Activated T-helper 17 cell treated with anti-CD3 and anti-CD28 coated beads, Interleukin-2, amount 50 U/mL, for 72 hours (primary cell): ENCODE measurements at regions not wholly inside any gene's neighbourhood (a gene's known extent, or its start where the extent isn't known, plus 50 kb on each side); places are given as distances from the start of the nearest gene placed in this dataset.

ENCODE experiments used
- ATAC-seq: fragments of 150-1000 bp; cut with Tn5 transposase; replicated peaks from 2 replicates; pipeline ENCODE4 v1.10.0; 2021; ENCODE audit warnings: mild to moderate bottlenecking, moderate library complexity
- H3K27ac Mint-ChIP-seq: one replicate; pipeline ENCODE4 v1.8.0; 2022; ENCODE audit warnings: mixed read lengths
- H3K27me3 Mint-ChIP-seq: one replicate; pipeline ENCODE4 v1.8.0; 2022; ENCODE audit warnings: mixed read lengths
- H3K36me3 Mint-ChIP-seq: one replicate; pipeline ENCODE4 v1.8.0; 2022; ENCODE audit warnings: low read depth, mild to moderate bottlenecking, mixed read lengths
- H3K4me1 Mint-ChIP-seq: one replicate; pipeline ENCODE4 v1.8.0; 2022; ENCODE audit warnings: mixed read lengths
- H3K4me3 Mint-ChIP-seq: one replicate; pipeline ENCODE4 v1.8.0; 2022; ENCODE audit warnings: mild to moderate bottlenecking, mixed read lengths
- H3K9me3 Mint-ChIP-seq: one replicate; pipeline ENCODE4 v1.8.0; 2022; ENCODE audit warnings: mixed read lengths

DNA sequence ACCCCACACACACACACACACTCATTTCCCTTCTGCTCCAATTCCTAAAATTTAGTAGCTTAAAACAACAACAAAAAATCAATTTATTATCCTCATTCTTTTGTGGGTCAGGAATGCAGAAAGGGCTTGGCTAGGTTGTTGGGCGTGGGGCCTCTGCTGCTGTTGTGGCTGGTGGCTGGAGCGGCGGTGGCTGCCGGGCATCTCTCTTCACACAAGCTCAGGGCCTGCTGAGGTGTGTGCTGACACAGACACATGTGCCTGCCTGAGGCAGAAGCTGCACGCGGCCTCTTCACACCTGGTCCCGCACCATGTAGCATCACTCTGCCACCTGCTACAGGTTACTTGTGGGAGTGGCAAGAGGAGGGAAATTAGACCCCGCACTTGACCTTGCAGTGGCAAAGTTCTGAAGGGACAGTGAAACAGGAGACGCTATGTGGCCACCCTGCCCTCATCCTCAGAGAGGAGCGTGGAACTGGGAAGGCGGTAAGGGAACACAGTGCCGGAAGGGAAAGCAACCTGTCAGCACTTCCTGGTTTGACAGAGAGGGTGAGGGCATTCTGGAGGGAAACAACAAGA, 64.0 kb upstream of the PRR20G start:
- Mint-ChIP-seq H3K27me3 (peaks cover 21% of the 10 kb centered on the region), H3K36me3 (no peaks in the 10 kb centered on the region), H3K4me3 (no peak overlapping the region), H3K4me1 (no peaks in the 10 kb centered on the region), H3K27ac (no peak overlapping the region), H3K9me3 (no peaks in the 10 kb centered on the region)
- no peak for ATAC-seq

DNA sequence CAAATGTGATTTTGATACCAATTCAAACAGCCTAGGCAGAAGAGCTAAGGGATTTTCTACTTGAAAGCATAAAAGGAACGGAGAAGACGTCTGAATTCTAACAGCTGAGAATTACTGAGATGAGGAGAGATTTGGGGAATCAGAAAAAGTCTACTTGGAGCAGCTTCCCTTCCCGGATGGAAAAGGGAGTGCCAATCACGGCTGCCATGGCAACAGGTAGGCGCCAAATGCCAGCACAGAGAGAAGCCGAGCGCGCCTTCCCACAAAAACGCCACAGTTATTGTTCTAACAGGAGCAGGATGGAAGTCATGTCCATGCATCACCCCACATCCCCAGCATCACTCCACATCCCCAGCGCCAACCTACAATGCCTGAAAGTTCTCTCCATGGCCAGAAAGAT, 63.5 kb upstream of the PRR20G start:
- H3K9me3 Mint-ChIP-seq: no peaks in the 10 kb centered on the region
- H3K36me3 Mint-ChIP-seq: no peaks in the 10 kb centered on the region
- H3K27me3 Mint-ChIP-seq: peaks cover 26% of the 10 kb centered on the region
- ATAC-seq: no peak
- H3K27ac Mint-ChIP-seq: no peak overlapping the region
- H3K4me1 Mint-ChIP-seq: no peaks in the 10 kb centered on the region
- H3K4me3 Mint-ChIP-seq: no peak overlapping the region

DNA sequence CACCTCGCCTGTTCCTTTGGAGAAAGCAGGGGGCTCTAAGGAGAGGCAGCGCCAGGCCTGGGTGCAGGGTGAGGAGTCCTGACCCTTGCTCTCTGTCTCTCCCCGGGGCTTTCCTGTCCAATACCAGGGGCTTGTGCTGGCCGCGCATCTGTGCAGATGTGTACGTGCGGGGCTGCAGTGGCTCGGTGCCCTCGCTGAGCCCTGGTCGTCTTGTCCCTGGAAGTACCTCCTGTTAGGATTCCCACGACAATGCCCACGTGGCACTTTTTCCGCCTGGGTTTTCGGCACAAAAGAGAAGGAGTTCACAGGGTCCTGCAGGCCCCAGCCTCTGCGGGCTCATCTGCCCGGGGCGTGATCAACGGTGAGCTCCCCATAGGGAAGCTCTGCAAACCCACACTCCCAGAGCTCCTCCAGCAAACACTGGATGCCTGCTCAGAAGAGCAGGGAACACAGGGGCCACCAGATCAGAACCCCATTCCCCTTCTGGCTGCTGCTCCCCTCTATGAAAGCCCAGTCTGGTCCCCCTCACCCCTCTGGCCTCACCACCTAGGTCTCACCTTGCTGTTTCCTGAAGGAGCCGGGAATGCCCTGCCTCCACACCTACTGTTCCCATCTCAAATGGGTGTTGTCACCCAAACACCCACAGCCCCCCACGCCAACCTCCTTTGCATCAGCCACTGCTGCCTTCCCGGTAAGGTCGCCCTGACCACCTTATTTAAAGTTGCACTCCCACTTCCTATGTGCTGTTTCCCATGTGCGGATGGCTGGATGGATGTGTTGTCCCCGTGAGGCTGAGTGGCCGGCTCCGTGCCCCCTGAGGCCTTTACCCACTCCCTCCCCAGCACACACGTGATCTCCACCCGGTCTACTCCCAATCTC, 62.6 kb upstream of the PRR20G start:
- Mint-ChIP-seq H3K4me3 (no peak overlapping the region), H3K4me1 (no peaks in the 10 kb centered on the region), H3K27me3 (peaks cover 26% of the 10 kb centered on the region), H3K27ac (no peak overlapping the region), H3K9me3 (no peaks in the 10 kb centered on the region), H3K36me3 (no peaks in the 10 kb centered on the region)
- no peak for ATAC-seq

DNA sequence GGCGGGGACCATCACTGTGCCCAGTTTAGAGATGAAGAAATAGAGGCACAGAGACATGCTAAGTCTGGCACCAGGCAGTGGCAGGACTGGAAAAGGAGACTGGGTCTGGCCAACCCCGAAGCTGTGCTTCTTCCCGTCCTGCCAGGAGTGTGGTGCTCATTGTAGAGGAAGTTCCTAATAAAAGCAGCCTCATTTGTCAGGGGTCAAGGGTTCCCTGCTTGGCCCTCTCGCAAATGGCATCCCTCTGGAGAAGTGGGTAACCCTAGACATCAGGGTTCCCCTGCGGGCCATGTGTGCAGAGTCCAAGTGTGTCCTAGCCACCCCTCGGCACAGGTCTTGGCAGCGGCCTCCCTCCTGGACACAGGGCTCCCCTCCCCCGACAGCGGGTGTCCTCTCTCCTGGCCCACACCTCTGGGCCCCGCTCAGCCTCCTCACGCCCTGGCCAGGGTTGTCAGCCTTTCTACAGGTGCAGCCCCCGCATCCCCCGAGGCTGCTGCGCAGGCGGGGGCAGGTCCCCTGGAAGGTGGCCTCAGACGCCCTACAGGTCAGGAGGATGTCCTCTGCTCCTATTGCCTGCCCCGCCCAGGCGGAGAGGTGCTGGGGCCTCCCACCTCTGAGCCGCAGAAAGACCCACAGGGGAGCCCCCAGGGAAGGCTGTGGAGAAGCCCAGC, 61.8 kb upstream of the PRR20G start:
- no peak overlapping the region for H3K27ac Mint-ChIP-seq
- peaks cover 27% of the 10 kb centered on the region for H3K27me3 Mint-ChIP-seq
- no peak overlapping the region for H3K4me3 Mint-ChIP-seq
- no peaks in the 10 kb centered on the region for H3K4me1 Mint-ChIP-seq
- ATAC-seq: no peak
- H3K36me3 Mint-ChIP-seq: no peaks in the 10 kb centered on the region
- no peaks in the 10 kb centered on the region for H3K9me3 Mint-ChIP-seq

DNA sequence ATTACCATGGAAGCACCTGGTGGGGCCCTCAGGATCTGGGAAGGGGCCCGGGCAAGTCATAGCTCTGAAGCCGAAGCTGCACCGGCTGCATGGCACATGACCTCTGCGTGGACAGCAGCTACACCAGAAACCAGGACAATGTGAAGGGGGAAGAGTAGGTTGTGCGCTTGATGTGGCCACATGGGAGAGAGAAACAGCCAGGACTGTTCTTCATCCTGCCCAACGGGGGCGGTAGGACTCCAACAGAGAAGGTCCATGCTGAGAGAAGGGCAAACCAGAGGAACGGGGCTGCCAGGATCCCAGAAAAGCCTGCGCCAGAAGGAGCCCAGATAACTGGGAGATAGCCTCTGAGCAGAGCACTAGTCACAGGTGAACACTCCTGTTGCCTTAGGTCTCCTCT, 54.9 kb upstream of the PRR20G start:
- peaks cover 4% of the 10 kb centered on the region for H3K9me3 Mint-ChIP-seq
- no peak overlapping the region for H3K27ac Mint-ChIP-seq
- H3K4me1 Mint-ChIP-seq: no peaks in the 10 kb centered on the region
- no peaks in the 10 kb centered on the region for H3K36me3 Mint-ChIP-seq
- ATAC-seq: no peak
- H3K4me3 Mint-ChIP-seq: no peak overlapping the region
- peaks cover 31% of the 10 kb centered on the region for H3K27me3 Mint-ChIP-seq

DNA sequence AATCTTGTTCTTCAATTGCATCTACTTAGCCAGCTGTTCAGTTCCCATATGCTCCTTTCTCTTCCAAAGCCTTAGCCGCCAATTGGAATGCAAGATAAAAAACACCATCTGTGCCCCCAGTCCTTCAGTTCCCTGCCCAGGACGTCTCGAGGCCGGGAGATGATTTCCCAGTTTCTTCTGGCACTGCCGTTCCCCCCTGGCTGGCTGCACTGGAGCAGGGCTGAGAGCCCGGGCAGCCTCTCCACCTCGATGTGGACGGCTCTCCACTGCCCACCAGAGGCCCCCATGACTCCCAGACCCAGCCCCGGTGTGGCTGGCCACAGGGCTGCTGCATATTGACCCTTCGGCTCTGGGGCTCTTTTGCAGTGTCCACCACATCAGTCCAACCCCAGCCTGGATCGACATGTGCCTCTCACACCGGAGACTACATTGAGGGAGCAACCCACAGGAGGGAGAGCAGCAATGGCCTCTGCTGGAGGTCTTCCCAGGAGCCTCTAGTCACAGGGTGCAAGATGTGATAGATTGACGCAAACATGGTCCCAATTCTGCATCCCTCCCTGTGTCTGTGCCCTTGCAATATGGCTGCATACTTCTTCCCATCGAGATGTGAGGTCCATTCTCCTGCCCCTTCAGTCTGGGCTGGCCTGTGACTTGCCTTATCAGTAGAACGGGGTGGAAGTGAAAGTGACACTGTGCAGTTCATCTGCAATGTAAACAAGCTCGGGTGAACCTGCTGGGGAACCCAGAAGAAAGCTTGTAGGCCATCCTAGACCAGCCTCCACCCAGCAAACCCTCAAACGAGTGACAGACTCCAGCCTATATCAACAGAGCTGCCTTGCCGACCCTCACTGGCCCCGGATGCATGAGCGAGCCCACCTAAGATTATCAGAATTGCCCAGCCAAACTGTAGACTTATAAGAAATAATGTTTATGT, 52.3 kb upstream of the PRR20G start:
- Mint-ChIP-seq H3K36me3 (no peaks in the 10 kb centered on the region), H3K27me3 (peaks cover 33% of the 10 kb centered on the region), H3K4me3 (no peak overlapping the region), H3K4me1 (no peaks in the 10 kb centered on the region), H3K27ac (no peak overlapping the region), H3K9me3 (peaks cover 4% of the 10 kb centered on the region)
- ATAC-seq: no peak

DNA sequence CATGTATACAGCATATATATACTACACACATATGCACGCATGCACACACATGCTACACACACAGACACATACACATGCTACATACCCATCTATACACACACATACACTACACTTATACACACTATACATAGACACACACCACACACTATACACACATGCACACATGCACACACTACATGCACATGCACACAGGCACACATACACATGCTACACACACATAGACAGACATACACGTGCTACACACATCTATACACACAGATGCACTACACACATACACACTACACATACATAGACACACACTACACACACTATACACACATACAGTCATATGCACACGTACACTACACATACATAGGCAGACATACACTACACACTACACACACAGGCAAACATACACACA, 51.2 kb upstream of the PRR20G start:
- H3K4me1 Mint-ChIP-seq: no peaks in the 10 kb centered on the region
- H3K9me3 Mint-ChIP-seq: peaks cover 4% of the 10 kb centered on the region
- H3K27me3 Mint-ChIP-seq: peaks cover 27% of the 10 kb centered on the region
- ATAC-seq: no peak
- no peak overlapping the region for H3K4me3 Mint-ChIP-seq
- H3K27ac Mint-ChIP-seq: no peak overlapping the region
- H3K36me3 Mint-ChIP-seq: no peaks in the 10 kb centered on the region

DNA sequence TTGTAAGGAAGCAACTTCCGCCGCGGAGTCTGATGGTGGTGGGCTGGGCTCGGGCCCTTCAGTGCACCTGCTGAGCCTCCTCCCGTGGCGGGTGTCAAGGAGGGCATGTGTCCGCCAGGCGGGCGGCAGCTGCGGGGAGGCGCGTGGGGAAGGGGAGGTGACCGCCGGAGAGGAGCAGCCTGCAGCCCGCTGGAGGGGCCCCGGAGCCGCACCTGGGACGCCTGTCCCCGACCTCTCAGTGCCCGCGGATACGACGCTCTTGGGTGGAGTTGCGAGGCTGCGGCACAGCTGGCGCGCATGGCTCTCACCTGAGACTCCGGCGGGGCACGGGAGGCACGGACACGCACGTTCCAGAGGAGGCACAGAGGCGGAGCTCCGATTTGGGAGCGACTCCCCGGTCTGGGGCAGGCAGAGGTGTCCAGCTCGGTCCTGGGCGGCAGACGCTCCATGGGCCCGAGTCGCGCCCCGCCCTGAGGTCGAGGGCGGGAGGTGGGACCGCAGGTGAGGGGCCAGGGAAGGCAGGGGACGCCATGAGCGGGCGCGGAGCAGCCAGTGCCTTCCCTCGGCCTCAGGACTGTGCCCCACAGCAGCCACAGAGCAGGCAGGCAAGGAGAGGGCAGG, 50.2 kb upstream of the PRR20G start:
- Mint-ChIP-seq H3K4me1 (no peaks in the 10 kb centered on the region), H3K27me3 (peaks cover 25% of the 10 kb centered on the region)

More for the DNA sequence above, 50.2 kb upstream of the PRR20G start:
- Mint-ChIP-seq H3K36me3 (no peaks in the 10 kb centered on the region), H3K9me3 (peaks cover 4% of the 10 kb centered on the region), H3K4me3 (no peak overlapping the region), H3K27ac (no peak overlapping the region)
- no peak for ATAC-seq
